ENCODE measurements at regions not wholly inside any gene's neighbourhood (a gene's known extent, or its start where the extent isn't known, plus 50 kb on each side); places are given as distances from the start of the nearest gene placed in this dataset.

DNA sequence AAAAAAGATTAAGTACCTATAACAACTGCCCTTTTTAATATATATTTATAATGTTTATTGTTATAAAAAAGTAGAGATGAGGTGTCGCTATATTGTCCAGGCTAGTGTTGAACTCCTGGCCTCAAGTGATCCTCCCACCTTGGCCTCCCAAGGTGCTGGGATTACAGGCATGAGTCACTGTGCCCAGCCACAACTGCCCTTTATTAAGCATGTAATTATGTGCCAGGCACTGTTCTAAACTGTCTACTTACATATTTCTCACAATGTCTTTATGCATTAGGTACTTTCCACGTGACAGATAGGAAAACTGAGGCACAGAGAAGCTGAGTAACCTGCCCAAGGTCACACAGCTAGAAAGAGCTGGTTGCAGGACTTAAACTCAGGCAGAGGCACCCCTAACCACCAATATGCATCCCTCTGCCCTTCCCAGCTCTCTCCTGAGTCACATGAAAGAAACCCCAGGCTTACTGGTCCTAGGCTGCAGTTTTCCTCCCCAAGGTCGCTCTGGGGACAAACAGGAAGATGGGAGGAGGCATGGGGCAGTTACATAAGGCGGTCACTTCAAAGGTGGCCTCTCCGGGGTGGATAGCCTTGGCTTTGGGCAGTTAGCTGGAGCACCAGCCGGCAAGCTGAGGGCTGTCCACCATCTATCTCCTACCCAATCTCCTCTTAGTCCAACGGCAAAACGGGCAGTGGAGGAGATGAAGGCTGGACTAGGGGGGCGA, 54.6 kb upstream of the TBX3 start:
- TF ChIP-seq, protein P1, sequence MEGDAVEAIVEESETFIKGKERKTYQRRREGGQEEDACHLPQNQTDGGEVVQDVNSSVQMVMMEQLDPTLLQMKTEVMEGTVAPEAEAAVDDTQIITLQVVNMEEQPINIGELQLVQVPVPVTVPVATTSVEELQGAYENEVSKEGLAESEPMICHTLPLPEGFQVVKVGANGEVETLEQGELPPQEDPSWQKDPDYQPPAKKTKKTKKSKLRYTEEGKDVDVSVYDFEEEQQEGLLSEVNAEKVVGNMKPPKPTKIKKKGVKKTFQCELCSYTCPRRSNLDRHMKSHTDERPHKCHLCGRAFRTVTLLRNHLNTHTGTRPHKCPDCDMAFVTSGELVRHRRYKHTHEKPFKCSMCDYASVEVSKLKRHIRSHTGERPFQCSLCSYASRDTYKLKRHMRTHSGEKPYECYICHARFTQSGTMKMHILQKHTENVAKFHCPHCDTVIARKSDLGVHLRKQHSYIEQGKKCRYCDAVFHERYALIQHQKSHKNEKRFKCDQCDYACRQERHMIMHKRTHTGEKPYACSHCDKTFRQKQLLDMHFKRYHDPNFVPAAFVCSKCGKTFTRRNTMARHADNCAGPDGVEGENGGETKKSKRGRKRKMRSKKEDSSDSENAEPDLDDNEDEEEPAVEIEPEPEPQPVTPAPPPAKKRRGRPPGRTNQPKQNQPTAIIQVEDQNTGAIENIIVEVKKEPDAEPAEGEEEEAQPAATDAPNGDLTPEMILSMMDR (IDR thresholded peaks at IDR 0.05; ENCODE audit: poor library complexity), result no peak
- TF ChIP-seq EZH2 (IDR thresholded peaks at IDR 0.05; ENCODE audit: borderline replicate concordance), result no peak
- no peak for TF ChIP-seq EZH2phosphoT487 (IDR thresholded peaks at IDR 0.05; ENCODE audit: low read depth, severe bottlenecking, unreplicated experiment)

Measured in hepatocyte (in vitro differentiated cells).